HEK293T (cell line): ENCODE measurements at regions not wholly inside any gene's neighbourhood (a gene's known extent, or its start where the extent isn't known, plus 50 kb on each side); places are given as distances from the start of the nearest gene placed in this dataset.

ENCODE experiments used
- FOXA1 ChIP-seq: fragments of 450-650 bp; IDR thresholded peaks from 2 replicates; pipeline ENCODE4 v1.6.1; 2016; ENCODE audit warnings: mild to moderate bottlenecking
- LEF1 ChIP-seq: fragments of 450-650 bp; IDR thresholded peaks from 2 replicates; pipeline ENCODE4 v1.6.1; 2017; ENCODE audit warnings: mild to moderate bottlenecking, borderline replicate concordance
- SUZ12 ChIP-seq: fragments of 450-650 bp; IDR thresholded peaks from 2 replicates; pipeline ENCODE4 v1.6.1; 2016; ENCODE audit warnings: mild to moderate bottlenecking
- TARDBP ChIP-seq: fragments of 450-650 bp; IDR thresholded peaks from 2 replicates; pipeline ENCODE4 v1.6.1; 2016

GRCh38 chr2:149996901-149997300 is 409.3 kb upstream of the MMADHC start:
- TF ChIP-seq FOXA1 (no peak), SUZ12 (no peak), LEF1 (no peak), TARDBP (no peak)
